ENCODE measurements at regions not wholly inside any gene's neighbourhood (a gene's known extent, or its start where the extent isn't known, plus 50 kb on each side); places are given as distances from the start of the nearest gene placed in this dataset.

DNA sequence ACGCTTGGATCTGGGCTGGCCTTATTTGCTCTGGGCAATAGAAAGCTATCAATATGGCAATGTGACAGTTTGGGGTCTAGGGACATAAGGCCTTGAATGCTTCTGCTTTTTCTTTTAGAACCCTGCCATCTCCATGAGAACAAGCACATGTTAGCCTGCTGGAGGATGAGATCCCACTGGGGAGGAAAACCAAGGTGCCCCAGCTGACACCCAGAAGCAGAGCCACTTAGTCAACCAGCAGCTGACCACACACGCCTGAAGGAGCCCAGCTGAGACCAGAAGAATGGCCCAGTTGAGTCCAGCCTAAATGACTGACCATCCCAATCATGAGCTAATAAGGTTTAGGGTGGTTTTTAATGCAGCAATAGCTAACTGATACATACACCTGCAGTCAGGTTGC lies 171.2 kb downstream of the AHSP start:
- TF ChIP-seq, protein P1, sequence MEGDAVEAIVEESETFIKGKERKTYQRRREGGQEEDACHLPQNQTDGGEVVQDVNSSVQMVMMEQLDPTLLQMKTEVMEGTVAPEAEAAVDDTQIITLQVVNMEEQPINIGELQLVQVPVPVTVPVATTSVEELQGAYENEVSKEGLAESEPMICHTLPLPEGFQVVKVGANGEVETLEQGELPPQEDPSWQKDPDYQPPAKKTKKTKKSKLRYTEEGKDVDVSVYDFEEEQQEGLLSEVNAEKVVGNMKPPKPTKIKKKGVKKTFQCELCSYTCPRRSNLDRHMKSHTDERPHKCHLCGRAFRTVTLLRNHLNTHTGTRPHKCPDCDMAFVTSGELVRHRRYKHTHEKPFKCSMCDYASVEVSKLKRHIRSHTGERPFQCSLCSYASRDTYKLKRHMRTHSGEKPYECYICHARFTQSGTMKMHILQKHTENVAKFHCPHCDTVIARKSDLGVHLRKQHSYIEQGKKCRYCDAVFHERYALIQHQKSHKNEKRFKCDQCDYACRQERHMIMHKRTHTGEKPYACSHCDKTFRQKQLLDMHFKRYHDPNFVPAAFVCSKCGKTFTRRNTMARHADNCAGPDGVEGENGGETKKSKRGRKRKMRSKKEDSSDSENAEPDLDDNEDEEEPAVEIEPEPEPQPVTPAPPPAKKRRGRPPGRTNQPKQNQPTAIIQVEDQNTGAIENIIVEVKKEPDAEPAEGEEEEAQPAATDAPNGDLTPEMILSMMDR (conservative IDR thresholded peaks at IDR 0.05; ENCODE audit: low read depth, low read length): no peak
- TF ChIP-seq EZH2 (IDR thresholded peaks at IDR 0.05; ENCODE audit: borderline replicate concordance, low read depth, low read length, poor library complexity, severe bottlenecking): no peak

Data from A673 (cell line).